ENCODE measurements at regions not wholly inside any gene's neighbourhood (a gene's known extent, or its start where the extent isn't known, plus 50 kb on each side); places are given as distances from the start of the nearest gene placed in this dataset.

- TF ChIP-seq ZNF217 (IDR thresholded peaks at IDR 0.05) (no peak), TCF7 (IDR thresholded peaks at IDR 0.05; ENCODE audit: borderline replicate concordance) (no peak)
- TF ChIP-seq, protein P1, sequence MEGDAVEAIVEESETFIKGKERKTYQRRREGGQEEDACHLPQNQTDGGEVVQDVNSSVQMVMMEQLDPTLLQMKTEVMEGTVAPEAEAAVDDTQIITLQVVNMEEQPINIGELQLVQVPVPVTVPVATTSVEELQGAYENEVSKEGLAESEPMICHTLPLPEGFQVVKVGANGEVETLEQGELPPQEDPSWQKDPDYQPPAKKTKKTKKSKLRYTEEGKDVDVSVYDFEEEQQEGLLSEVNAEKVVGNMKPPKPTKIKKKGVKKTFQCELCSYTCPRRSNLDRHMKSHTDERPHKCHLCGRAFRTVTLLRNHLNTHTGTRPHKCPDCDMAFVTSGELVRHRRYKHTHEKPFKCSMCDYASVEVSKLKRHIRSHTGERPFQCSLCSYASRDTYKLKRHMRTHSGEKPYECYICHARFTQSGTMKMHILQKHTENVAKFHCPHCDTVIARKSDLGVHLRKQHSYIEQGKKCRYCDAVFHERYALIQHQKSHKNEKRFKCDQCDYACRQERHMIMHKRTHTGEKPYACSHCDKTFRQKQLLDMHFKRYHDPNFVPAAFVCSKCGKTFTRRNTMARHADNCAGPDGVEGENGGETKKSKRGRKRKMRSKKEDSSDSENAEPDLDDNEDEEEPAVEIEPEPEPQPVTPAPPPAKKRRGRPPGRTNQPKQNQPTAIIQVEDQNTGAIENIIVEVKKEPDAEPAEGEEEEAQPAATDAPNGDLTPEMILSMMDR (IDR thresholded peaks at IDR 0.05 in 2 of 3, conservative IDR thresholded peaks at IDR 0.05 in 1 of 3; ENCODE audit: control insufficient read depth in 2 of 3, extremely low read depth in 1 of 3, insufficient read depth in 1 of 3, low read depth in 3 of 3, low read length in 3 of 3) = peak; percentile 39 to 44 (median 40); a peak in 4 of 6 replicates
Measured at GRCh38 chr4:130336585-130337217, 1240.7 kb downstream of the C4orf33 start (continued).

DNA sequence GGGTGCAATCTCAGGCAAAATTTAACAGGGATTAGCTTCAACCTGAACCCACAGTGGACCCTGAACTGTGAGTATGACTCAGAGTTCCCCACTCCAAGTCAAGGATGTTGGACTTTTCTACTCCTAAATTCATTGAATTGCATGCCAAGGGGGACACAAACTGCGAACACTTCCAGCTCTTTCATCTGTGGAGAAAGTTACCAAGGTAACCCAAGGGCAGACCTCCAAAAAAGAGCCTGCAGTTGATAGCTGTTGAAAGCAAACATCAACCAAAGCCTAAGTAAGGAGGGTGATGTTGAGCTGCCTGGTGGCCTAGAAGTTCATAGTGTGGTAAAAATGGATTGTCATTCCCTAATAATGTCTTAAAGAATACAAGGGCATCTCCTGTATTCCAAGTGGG, 1242.9 kb downstream of the C4orf33 start:
- ATAC-seq = no peak
- Histone ChIP-seq H2AFZ (ENCODE audit: control insufficient read depth, low read depth, low read length) (no peak overlapping the region), H3K9me3 (replicated peaks; ENCODE audit: control insufficient read depth, insufficient read depth, low read length) (no peaks in the 10 kb centered on the region), H3K4me1 (ENCODE audit: control insufficient read depth, insufficient read depth, low read length) (no peaks in the 10 kb centered on the region), H3K79me2 (ENCODE audit: control insufficient read depth, insufficient read depth, low read length) (no peaks in the 10 kb centered on the region), H3K27me3 (replicated peaks in 1 of 2; ENCODE audit: control insufficient read depth in 2 of 2, insufficient read depth in 2 of 2, low read length in 1 of 2) (no peaks in the 10 kb centered on the region), H4K20me1 (ENCODE audit: control insufficient read depth, insufficient read depth) (no peaks in the 10 kb centered on the region), H3K4me2 (ENCODE audit: control insufficient read depth, insufficient read depth) (no peak overlapping the region), H3K36me3 (ENCODE audit: control insufficient read depth in 2 of 2, insufficient read depth in 2 of 2, low read length in 1 of 2) (no peaks in the 10 kb centered on the region), H3K27ac (ENCODE audit: control insufficient read depth, insufficient read depth) (no peak overlapping the region), H3K4me3 (no peak overlapping the region), H3K9ac (ENCODE audit: control insufficient read depth, insufficient read depth, low read length) (no peak overlapping the region)
- CTCF ChIA-PET = interaction anchor here (1.0 kb wide), 1 partner anchor 9 kb away, joined by 3 read pairs; no protein-coding TSS in a partner anchor
- RAD21 ChIA-PET (ENCODE audit: unreplicated experiment) = no interaction called here
- WGBS (ENCODE audit: insufficient coverage, insufficient replicate concordance, low lambda C conversion rate, missing lambda C conversion rate) = 0% methylated on average over 1 of the region's 1 CpG
- SMC1A ChIA-PET (ENCODE audit: uncharacterized antibody, unreplicated experiment) = no interaction called here
- DNase-seq (ENCODE audit: low read depth, low spot score) = no peak
- POLR2A ChIA-PET = no interaction called here
- in situ Hi-C loops (cut with MboI) = no loop called here
- FAIRE-seq = no peak
- intact Hi-C loops (cut with micrococcal nuclease; ENCODE audit: unreplicated experiment) = no loop called here
- BruUV-seq (replicated peaks) = no TSS peak
- TF ChIP-seq DPF2 (IDR thresholded peaks at IDR 0.05) (no peak), CBX5 (IDR thresholded peaks at IDR 0.05; ENCODE audit: low read depth) (no peak), MXI1 (IDR thresholded peaks at IDR 0.05; ENCODE audit: low read depth, low read length) (no peak), IKZF1 (conservative IDR thresholded peaks at IDR 0.05) (no peak), ZBED1 (IDR thresholded peaks at IDR 0.05; ENCODE audit: borderline replicate concordance) (no peak), SPI1 (IDR thresholded peaks at IDR 0.05; ENCODE audit: borderline replicate concordance, insufficient read depth, low read depth, low read length) (no peak), PBX3 (IDR thresholded peaks at IDR 0.05; ENCODE audit: insufficient replicate concordance, low read depth, low read length) (no peak), CUX1 (IDR thresholded peaks at IDR 0.05; ENCODE audit: insufficient replicate concordance, low read depth, low read length) (no peak), GATAD2B (conservative IDR thresholded peaks at IDR 0.05; ENCODE audit: low read depth) (no peak), IRF4 (IDR thresholded peaks at IDR 0.05; ENCODE audit: low read depth, low read length) (no peak), EED (IDR thresholded peaks at IDR 0.05; ENCODE audit: low read depth) (no peak), ATF3 (IDR thresholded peaks at IDR 0.05; ENCODE audit: borderline replicate concordance, extremely low read depth, low read depth, low read length) (no peak)

All from GM12878 (cell line).